OCI-LY1 (cell line): ENCODE measurements at regions not wholly inside any gene's neighbourhood (a gene's known extent, or its start where the extent isn't known, plus 50 kb on each side); places are given as distances from the start of the nearest gene placed in this dataset.

Experiments
- H2AFZ ChIP-seq: fragments of 200-600 bp; sonication (generic), shearing (Covaris generic); 2 replicates; pipeline ENCODE4 v1.6.0; 2014; ENCODE audit warnings: antibody characterized with exemption, mild to moderate bottlenecking, low read length
- H3F3A ChIP-seq: fragments of 200-600 bp; sonication (generic), shearing (Covaris generic); 2 replicates; pipeline ENCODE4 v1.6.0; 2014; ENCODE audit warnings: mild to moderate bottlenecking, antibody characterized with exemption, low read length, moderate library complexity; ENCODE audit not compliant: insufficient read depth
- H3K27ac ChIP-seq: fragments of 200-600 bp; sonication (generic); 2 replicates; pipeline ENCODE4 v1.5.1; 2014; ENCODE audit warnings: low read length, mixed run types, mild to moderate bottlenecking, low read depth; ENCODE audit not compliant: poor library complexity, severe bottlenecking
- H3K27me3 ChIP-seq: fragments of 200-600 bp; sonication (generic); 2 replicates; pipeline ENCODE4 v1.6.0; 2014; ENCODE audit warnings: antibody characterized with exemption, mild to moderate bottlenecking, low read length, moderate library complexity; ENCODE audit not compliant: insufficient read depth
- H3K36me3 ChIP-seq: fragments of 200-600 bp; sonication (generic); 2 replicates; pipeline ENCODE4 v1.6.1; 2014; ENCODE audit warnings: mild to moderate bottlenecking, antibody characterized with exemption, low read length, moderate library complexity, mixed read lengths; ENCODE audit not compliant: insufficient read depth
- H3K4me1 ChIP-seq: fragments of 200-600 bp; sonication (generic); 2 replicates; pipeline ENCODE4 v1.5.1; 2014; ENCODE audit warnings: mild to moderate bottlenecking, low read length, moderate library complexity; ENCODE audit not compliant: insufficient read depth, severe bottlenecking
- H3K4me2 ChIP-seq: fragments of 200-600 bp; sonication (generic), shearing (Covaris generic); 2 replicates; pipeline ENCODE4 v1.6.1; 2014; ENCODE audit warnings: low read length
- H3K4me3 ChIP-seq: fragments of 200-600 bp; sonication (generic); 2 replicates; pipeline ENCODE4 v1.5.1; 2014; ENCODE audit warnings: low read length, low read depth, mild to moderate bottlenecking, mixed read lengths; ENCODE audit not compliant: poor library complexity, severe bottlenecking
- H3K79me2 ChIP-seq: fragments of 200-600 bp; shearing (Covaris generic); 2 replicates; pipeline ENCODE4 v1.6.1; 2016; ENCODE audit warnings: mixed run types, low read length, mixed read lengths; ENCODE audit not compliant: insufficient read depth
- H3K9ac ChIP-seq: fragments of 200-600 bp; sonication (generic), shearing (Covaris generic); 2 replicates; pipeline ENCODE4 v1.6.1; 2014; ENCODE audit warnings: mild to moderate bottlenecking, low read length, mixed read lengths
- H3K9me2 ChIP-seq: fragments of 200-600 bp; sonication (generic), shearing (Covaris generic); 2 replicates; pipeline ENCODE4 v1.6.1; 2014; ENCODE audit warnings: low read depth, mild to moderate bottlenecking, low read length, mixed read lengths
- H3K9me3 ChIP-seq: fragments of 200-600 bp; shearing (Covaris generic); 2 replicates; pipeline ENCODE4 v1.6.1; 2014; ENCODE audit warnings: low read length, mixed read lengths
- H4K20me1 ChIP-seq: fragments of 200-600 bp; sonication (generic), shearing (Covaris generic); 2 replicates; pipeline ENCODE4 v1.6.0; 2016; ENCODE audit warnings: mild to moderate bottlenecking, low read length; ENCODE audit not compliant: insufficient read depth
- EZH2 ChIP-seq: fragments of 200-600 bp; sonication (generic), shearing (Covaris generic); IDR thresholded peaks from 2 replicates; pipeline ENCODE4 v1.8.0; 2017; ENCODE audit warnings: borderline replicate concordance, mixed run types, mild to moderate bottlenecking, antibody characterized with exemption, low read length, moderate library complexity, mixed read lengths
- TF ChIP-seq, protein P1 (sequence below): fragments of 200-600 bp; sonication (generic), shearing (Covaris generic); IDR thresholded peaks from 2 replicates; pipeline ENCODE4 v1.5.1; 2017; ENCODE audit warnings: mild to moderate bottlenecking, antibody characterized with exemption, low read length, moderate library complexity, mixed read lengths

- TF ChIP-seq, protein P1, sequence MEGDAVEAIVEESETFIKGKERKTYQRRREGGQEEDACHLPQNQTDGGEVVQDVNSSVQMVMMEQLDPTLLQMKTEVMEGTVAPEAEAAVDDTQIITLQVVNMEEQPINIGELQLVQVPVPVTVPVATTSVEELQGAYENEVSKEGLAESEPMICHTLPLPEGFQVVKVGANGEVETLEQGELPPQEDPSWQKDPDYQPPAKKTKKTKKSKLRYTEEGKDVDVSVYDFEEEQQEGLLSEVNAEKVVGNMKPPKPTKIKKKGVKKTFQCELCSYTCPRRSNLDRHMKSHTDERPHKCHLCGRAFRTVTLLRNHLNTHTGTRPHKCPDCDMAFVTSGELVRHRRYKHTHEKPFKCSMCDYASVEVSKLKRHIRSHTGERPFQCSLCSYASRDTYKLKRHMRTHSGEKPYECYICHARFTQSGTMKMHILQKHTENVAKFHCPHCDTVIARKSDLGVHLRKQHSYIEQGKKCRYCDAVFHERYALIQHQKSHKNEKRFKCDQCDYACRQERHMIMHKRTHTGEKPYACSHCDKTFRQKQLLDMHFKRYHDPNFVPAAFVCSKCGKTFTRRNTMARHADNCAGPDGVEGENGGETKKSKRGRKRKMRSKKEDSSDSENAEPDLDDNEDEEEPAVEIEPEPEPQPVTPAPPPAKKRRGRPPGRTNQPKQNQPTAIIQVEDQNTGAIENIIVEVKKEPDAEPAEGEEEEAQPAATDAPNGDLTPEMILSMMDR = no peak
- no peak for TF ChIP-seq EZH2
- Histone ChIP-seq H3K9me3 (no peaks in the 10 kb centered on the region), H3K4me1 (no peaks in the 10 kb centered on the region)
Observed at GRCh38 chr4:164405774-164406173, 348.2 kb upstream of the SMIM31 start.

GRCh38 chr4:164408831-164409230 lies 345.1 kb upstream of the SMIM31 start:
- Histone ChIP-seq H3K9me3 (no peaks in the 10 kb centered on the region), H3K4me2 (no peak overlapping the region), H2AFZ (no peak overlapping the region), H4K20me1 (no peaks in the 10 kb centered on the region), H3K36me3 (no peaks in the 10 kb centered on the region), H3K9ac (no peak overlapping the region), H3K4me3 (no peak overlapping the region), H3K27me3 (no peaks in the 10 kb centered on the region), H3K27ac (no peak overlapping the region), H3K79me2 (no peaks in the 10 kb centered on the region), H3K9me2 (no peaks in the 10 kb centered on the region), H3K4me1 (no peaks in the 10 kb centered on the region), H3F3A (no peaks in the 10 kb centered on the region)
- no peak for TF ChIP-seq EZH2

More at GRCh38 chr4:164405774-164406173, 348.2 kb upstream of the SMIM31 start:
- Histone ChIP-seq H3K27me3 (no peaks in the 10 kb centered on the region), H3K79me2 (no peaks in the 10 kb centered on the region), H4K20me1 (no peaks in the 10 kb centered on the region), H3K9me2 (no peaks in the 10 kb centered on the region), H3K4me3 (no peak overlapping the region), H3K4me2 (no peak overlapping the region), H3K9ac (no peak overlapping the region), H3F3A (no peaks in the 10 kb centered on the region), H3K36me3 (no peaks in the 10 kb centered on the region), H3K27ac (no peak overlapping the region), H2AFZ (no peak overlapping the region)

- Histone ChIP-seq H3F3A (no peaks in the 10 kb centered on the region), H3K27ac (no peak overlapping the region), H3K79me2 (no peaks in the 10 kb centered on the region), H3K4me2 (no peak overlapping the region), H3K9me2 (no peaks in the 10 kb centered on the region), H3K4me3 (no peak overlapping the region), H3K4me1 (no peaks in the 10 kb centered on the region), H3K36me3 (no peaks in the 10 kb centered on the region), H2AFZ (no peak overlapping the region), H4K20me1 (no peaks in the 10 kb centered on the region), H3K9me3 (no peaks in the 10 kb centered on the region), H3K27me3 (no peaks in the 10 kb centered on the region), H3K9ac (no peak overlapping the region)
- no peak for TF ChIP-seq EZH2
- TF ChIP-seq, protein P1 = no peak
Observed at GRCh38 chr4:164410401-164410800, 343.5 kb upstream of the SMIM31 start.

DNA sequence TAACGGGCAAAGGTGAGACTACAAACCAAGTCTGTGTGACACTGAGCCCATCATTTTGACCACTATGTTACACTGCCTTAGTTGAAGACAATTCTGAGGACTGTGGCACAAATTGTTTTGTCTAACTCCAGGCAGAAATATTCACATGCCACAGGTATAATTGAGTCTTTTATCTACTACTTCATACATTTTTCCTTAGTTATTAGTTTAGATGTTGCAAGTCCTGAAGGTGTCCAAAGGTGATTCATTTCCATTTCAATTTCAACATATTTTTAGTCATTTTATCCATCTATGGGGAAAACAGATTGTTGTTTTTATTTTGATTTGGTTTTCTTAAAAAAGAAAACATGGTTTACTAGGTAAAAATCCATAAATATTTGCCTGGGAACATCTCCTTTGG lies 341.7 kb upstream of the SMIM31 start:
- H3K4me1 ChIP-seq = no peaks in the 10 kb centered on the region
- H4K20me1 ChIP-seq = no peaks in the 10 kb centered on the region
- no peaks in the 10 kb centered on the region for H3F3A ChIP-seq
- H2AFZ ChIP-seq = no peak overlapping the region
- no peaks in the 10 kb centered on the region for H3K79me2 ChIP-seq
- no peak overlapping the region for H3K4me3 ChIP-seq
- H3K27me3 ChIP-seq = no peaks in the 10 kb centered on the region
- H3K4me2 ChIP-seq = no peak overlapping the region
- no peaks in the 10 kb centered on the region for H3K9me3 ChIP-seq
- H3K9me2 ChIP-seq = no peaks in the 10 kb centered on the region
- no peak overlapping the region for H3K9ac ChIP-seq
- H3K36me3 ChIP-seq = no peaks in the 10 kb centered on the region
- H3K27ac ChIP-seq = no peak overlapping the region
- TF ChIP-seq, protein P1 = no peak
- TF ChIP-seq EZH2 = no peak
